ENCODE measurements at regions not wholly inside any gene's neighbourhood (a gene's known extent, or its start where the extent isn't known, plus 50 kb on each side); places are given as distances from the start of the nearest gene placed in this dataset.

DNA sequence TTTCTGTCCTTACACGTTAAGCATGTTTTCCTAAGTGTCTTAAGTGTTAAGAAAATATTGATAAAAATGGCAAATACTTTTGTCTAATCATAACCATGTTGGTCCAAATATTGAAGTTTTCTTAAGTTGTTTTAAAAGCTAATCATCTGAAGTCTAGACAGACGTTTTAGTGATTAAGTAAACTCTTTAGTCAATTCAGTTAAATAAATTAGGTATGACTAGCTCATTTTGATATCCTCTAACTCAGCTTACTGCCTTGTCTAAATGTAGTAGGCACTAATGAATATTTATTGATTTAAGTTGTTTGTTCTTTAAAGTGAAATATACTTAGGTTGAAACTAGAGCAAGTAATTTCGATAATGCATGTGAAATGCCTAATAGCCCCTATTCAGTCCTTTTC, 471.8 kb upstream of the CHST9 start:
- TF ChIP-seq POLR2AphosphoS5 (IDR thresholded peaks at IDR 0.05; ENCODE audit: low read depth) (no peak), CTCF (IDR thresholded peaks at IDR 0.05; ENCODE audit: insufficient read depth, low read length) (no peak), GABPA (IDR thresholded peaks at IDR 0.05; ENCODE audit: low read depth) (no peak), SPI1 (IDR thresholded peaks at IDR 0.05; ENCODE audit: borderline replicate concordance, low read depth) (no peak)
- TF ChIP-seq, protein P1, sequence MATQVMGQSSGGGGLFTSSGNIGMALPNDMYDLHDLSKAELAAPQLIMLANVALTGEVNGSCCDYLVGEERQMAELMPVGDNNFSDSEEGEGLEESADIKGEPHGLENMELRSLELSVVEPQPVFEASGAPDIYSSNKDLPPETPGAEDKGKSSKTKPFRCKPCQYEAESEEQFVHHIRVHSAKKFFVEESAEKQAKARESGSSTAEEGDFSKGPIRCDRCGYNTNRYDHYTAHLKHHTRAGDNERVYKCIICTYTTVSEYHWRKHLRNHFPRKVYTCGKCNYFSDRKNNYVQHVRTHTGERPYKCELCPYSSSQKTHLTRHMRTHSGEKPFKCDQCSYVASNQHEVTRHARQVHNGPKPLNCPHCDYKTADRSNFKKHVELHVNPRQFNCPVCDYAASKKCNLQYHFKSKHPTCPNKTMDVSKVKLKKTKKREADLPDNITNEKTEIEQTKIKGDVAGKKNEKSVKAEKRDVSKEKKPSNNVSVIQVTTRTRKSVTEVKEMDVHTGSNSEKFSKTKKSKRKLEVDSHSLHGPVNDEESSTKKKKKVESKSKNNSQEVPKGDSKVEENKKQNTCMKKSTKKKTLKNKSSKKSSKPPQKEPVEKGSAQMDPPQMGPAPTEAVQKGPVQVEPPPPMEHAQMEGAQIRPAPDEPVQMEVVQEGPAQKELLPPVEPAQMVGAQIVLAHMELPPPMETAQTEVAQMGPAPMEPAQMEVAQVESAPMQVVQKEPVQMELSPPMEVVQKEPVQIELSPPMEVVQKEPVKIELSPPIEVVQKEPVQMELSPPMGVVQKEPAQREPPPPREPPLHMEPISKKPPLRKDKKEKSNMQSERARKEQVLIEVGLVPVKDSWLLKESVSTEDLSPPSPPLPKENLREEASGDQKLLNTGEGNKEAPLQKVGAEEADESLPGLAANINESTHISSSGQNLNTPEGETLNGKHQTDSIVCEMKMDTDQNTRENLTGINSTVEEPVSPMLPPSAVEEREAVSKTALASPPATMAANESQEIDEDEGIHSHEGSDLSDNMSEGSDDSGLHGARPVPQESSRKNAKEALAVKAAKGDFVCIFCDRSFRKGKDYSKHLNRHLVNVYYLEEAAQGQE (IDR thresholded peaks at IDR 0.05; ENCODE audit: insufficient replicate concordance, low read depth) = no peak

Data from HL-60 (cell line).